ENCODE measurements at regions not wholly inside any gene's neighbourhood (a gene's known extent, or its start where the extent isn't known, plus 50 kb on each side); places are given as distances from the start of the nearest gene placed in this dataset.

DNA sequence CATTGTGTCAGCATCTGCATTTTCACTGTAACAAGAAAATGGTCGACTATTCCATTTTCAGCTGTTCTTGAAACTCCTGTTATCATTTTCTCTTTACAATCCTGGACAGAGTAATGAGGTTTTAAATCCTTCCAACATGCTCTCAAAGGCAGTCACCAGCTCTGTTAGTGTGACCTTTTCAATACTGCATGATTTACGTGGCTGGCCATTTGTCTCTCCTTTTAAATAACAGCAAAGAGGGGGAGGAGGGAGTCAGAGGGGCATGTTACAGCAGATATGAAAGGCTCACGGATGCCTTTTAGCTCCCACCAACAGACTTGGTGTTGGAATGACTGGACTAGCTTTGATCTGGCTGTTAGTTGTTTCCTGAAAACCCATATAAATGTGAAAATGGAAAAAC lies 1251.2 kb downstream of the AACS start:
- TF ChIP-seq EZH2phosphoT487 (IDR thresholded peaks at IDR 0.05; ENCODE audit: insufficient read depth, low read depth): no peak
- no peak for TF ChIP-seq EZH2 (IDR thresholded peaks at IDR 0.05; ENCODE audit: insufficient read depth, poor library complexity, severe bottlenecking)
- DNase-seq: no peak
- H3F3A ChIP-seq (ENCODE audit: insufficient read depth): no peaks in the 10 kb centered on the region
- H3K36me3 ChIP-seq (ENCODE audit: low read depth): no peaks in the 10 kb centered on the region
- no peaks in the 10 kb centered on the region for H3K4me1 ChIP-seq (ENCODE audit: insufficient read depth)
- no peak overlapping the region for H3K4me2 ChIP-seq (ENCODE audit: unreplicated experiment)
- H3K9me3 ChIP-seq (ENCODE audit: low read depth): no peaks in the 10 kb centered on the region
- no peaks in the 10 kb centered on the region for H3K79me2 ChIP-seq (ENCODE audit: insufficient read depth)
- WGBS, 2 experiments (ENCODE audit: low coverage in 1 of 2, low lambda C conversion rate in 2 of 2, missing lambda C conversion rate in 2 of 2): 5 to 8% methylated on average over 3 of the region's 3 CpGs
- no peaks in the 10 kb centered on the region for H4K20me1 ChIP-seq (ENCODE audit: insufficient read depth)
- H3K9ac ChIP-seq: no peak overlapping the region
- H3K4me3 ChIP-seq: no peak overlapping the region
- no peak overlapping the region for H3K27ac ChIP-seq
- in situ Hi-C loops (cut with MboI): no loop called here
- H2AFZ ChIP-seq: no peak overlapping the region
- H3K27me3 ChIP-seq (replicated peaks; ENCODE audit: insufficient read depth): no peaks in the 10 kb centered on the region
- no peaks in the 10 kb centered on the region for H3K9me2 ChIP-seq (ENCODE audit: insufficient read depth)

DNA sequence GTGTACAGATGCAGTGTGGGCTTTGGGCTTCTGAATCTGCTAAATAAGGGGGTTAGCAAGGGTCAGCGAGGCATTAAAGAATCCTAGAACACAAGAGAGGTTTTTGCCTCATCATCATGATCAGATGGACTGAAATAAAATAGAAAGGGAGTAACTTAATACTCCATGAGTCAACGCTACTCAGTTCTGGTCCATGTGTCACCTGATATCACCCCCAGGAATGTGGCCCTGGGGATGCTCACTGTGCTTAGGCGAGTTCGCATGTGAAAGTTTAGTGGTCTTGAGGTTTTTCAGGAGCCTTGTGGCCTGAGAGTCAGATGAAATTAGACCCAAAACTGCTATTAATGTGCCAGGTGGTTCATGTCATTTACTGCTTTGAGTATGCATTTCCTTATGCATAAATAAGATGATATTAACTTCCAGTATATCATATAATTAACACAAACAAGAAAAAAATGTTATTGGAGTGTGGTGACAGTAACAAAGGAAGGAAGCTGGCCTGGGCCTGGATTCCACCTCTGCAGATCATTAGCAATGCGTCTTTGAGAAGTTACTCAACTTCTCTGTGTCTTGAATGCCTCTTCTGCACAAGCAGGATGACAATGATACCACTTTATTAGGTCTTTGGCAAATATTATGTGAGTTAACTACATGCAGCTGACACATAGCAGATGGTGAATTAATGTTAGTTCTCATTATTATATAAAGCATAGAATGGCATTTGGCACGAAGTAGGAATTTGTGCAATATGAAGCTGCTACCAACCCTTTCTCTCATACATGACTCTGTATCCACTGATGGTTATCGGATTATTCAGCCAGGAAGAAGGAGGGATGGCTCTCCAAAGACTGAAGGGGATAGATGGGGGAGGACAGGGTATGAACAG lies 1272.6 kb downstream of the AACS start:
- no peaks in the 10 kb centered on the region for H3K9me2 ChIP-seq (ENCODE audit: insufficient read depth)
- no peak overlapping the region for H3K27ac ChIP-seq

DNA sequence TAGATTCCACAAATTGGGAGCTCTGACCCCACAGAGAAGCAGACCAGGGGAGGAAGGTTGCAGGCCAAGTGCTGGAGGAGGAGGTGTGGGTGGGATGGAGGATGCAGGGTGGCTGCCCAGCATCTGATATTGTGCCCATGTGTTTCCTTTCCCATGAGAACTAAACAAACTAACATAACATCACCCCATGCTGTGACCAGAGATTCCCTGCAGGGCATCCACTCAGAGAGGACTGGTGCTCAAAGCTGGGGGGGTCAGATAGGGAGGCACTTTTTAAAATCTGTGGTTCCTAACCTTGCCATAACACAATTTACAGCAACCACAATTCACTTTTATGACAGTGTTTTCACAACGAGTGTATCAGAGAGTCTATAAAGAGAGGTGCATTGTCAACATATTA lies 1277.6 kb downstream of the AACS start:
- no peak for DNase-seq
- H3K79me2 ChIP-seq (ENCODE audit: insufficient read depth): no peaks in the 10 kb centered on the region
- no peaks in the 10 kb centered on the region for H4K20me1 ChIP-seq (ENCODE audit: insufficient read depth)
- no peaks in the 10 kb centered on the region for H3K4me1 ChIP-seq (ENCODE audit: insufficient read depth)
- in situ Hi-C loops (cut with MboI): no loop called here
- H3K27me3 ChIP-seq (replicated peaks; ENCODE audit: insufficient read depth): no peaks in the 10 kb centered on the region
- H3F3A ChIP-seq (ENCODE audit: insufficient read depth): no peaks in the 10 kb centered on the region
- no peak for TF ChIP-seq EZH2phosphoT487 (IDR thresholded peaks at IDR 0.05; ENCODE audit: insufficient read depth, low read depth)
- TF ChIP-seq EZH2 (IDR thresholded peaks at IDR 0.05; ENCODE audit: insufficient read depth, poor library complexity, severe bottlenecking): no peak
- H3K9me2 ChIP-seq (ENCODE audit: insufficient read depth): no peaks in the 10 kb centered on the region
- no peaks in the 10 kb centered on the region for H3K36me3 ChIP-seq (ENCODE audit: low read depth)
- no peak overlapping the region for H3K4me2 ChIP-seq (ENCODE audit: unreplicated experiment)
- H2AFZ ChIP-seq: no peak overlapping the region
- 0% methylated on average over 1 of the region's 1 CpG for WGBS, 2 experiments (ENCODE audit: low coverage in 1 of 2, low lambda C conversion rate in 2 of 2, missing lambda C conversion rate in 2 of 2)
- no peaks in the 10 kb centered on the region for H3K9me3 ChIP-seq (ENCODE audit: low read depth)
- no peak overlapping the region for H3K9ac ChIP-seq
- H3K27ac ChIP-seq: no peak overlapping the region
- no peak overlapping the region for H3K4me3 ChIP-seq

More for the DNA sequence above, 1272.6 kb downstream of the AACS start:
- Histone ChIP-seq H3K9ac (no peak overlapping the region), H3K79me2 (ENCODE audit: insufficient read depth) (no peaks in the 10 kb centered on the region), H3K4me2 (ENCODE audit: unreplicated experiment) (no peak overlapping the region), H3F3A (ENCODE audit: insufficient read depth) (no peaks in the 10 kb centered on the region), H3K4me1 (ENCODE audit: insufficient read depth) (no peaks in the 10 kb centered on the region), H2AFZ (no peak overlapping the region), H4K20me1 (ENCODE audit: insufficient read depth) (no peaks in the 10 kb centered on the region), H3K27me3 (replicated peaks; ENCODE audit: insufficient read depth) (no peaks in the 10 kb centered on the region), H3K36me3 (ENCODE audit: low read depth) (no peaks in the 10 kb centered on the region), H3K4me3 (no peak overlapping the region), H3K9me3 (ENCODE audit: low read depth) (no peaks in the 10 kb centered on the region)
- peak; percentile 4 for DNase-seq
- 4 to 7% methylated on average over 7 of the region's 7 CpGs for WGBS, 2 experiments (ENCODE audit: low coverage in 1 of 2, low lambda C conversion rate in 2 of 2, missing lambda C conversion rate in 2 of 2)
- in situ Hi-C loops (cut with MboI): no loop called here
- TF ChIP-seq EZH2phosphoT487 (IDR thresholded peaks at IDR 0.05; ENCODE audit: insufficient read depth, low read depth) (no peak), EZH2 (IDR thresholded peaks at IDR 0.05; ENCODE audit: insufficient read depth, poor library complexity, severe bottlenecking) (no peak)

DNA sequence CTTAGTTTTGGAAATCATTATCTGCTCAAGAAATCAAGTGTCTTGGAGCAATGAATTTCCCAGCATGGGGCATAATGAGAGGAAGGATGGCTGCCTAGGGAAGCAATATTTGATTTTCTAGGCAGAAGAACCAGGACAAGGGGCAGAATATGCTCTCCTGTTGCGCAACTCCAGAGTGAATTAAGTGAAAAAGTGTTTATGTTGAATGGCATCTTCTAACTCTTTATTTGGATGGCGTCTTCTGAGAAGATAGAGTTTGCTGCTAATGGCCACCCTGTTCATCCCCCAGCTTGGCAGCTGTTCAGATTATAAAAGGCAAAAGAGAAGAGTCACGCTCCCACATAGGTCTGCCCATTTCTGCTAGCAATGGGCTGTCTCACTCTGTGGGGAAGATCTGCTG lies 1278.1 kb downstream of the AACS start:
- in situ Hi-C loops (cut with MboI): no loop called here
- Histone ChIP-seq H3K4me3 (no peak overlapping the region), H3K36me3 (ENCODE audit: low read depth) (no peaks in the 10 kb centered on the region), H3K9me2 (ENCODE audit: insufficient read depth) (no peaks in the 10 kb centered on the region), H3K79me2 (ENCODE audit: insufficient read depth) (no peaks in the 10 kb centered on the region), H3K4me2 (ENCODE audit: unreplicated experiment) (no peak overlapping the region), H3K4me1 (ENCODE audit: insufficient read depth) (no peaks in the 10 kb centered on the region), H3K27ac (no peak overlapping the region), H3F3A (ENCODE audit: insufficient read depth) (no peaks in the 10 kb centered on the region), H2AFZ (no peak overlapping the region), H3K27me3 (replicated peaks; ENCODE audit: insufficient read depth) (no peaks in the 10 kb centered on the region), H3K9ac (no peak overlapping the region), H3K9me3 (ENCODE audit: low read depth) (no peaks in the 10 kb centered on the region), H4K20me1 (ENCODE audit: insufficient read depth) (no peaks in the 10 kb centered on the region)
- no peak for DNase-seq
- TF ChIP-seq EZH2phosphoT487 (IDR thresholded peaks at IDR 0.05; ENCODE audit: insufficient read depth, low read depth): no peak
- WGBS, 2 experiments (ENCODE audit: low coverage in 1 of 2, low lambda C conversion rate in 2 of 2, missing lambda C conversion rate in 2 of 2): 26 to 33% methylated on average over 3 of the region's 3 CpGs

Data from GM23248 (cell line).